Type B pancreatic cell (in vitro differentiated cells): ENCODE measurements at regions not wholly inside any gene's neighbourhood (a gene's known extent, or its start where the extent isn't known, plus 50 kb on each side); places are given as distances from the start of the nearest gene placed in this dataset.

ENCODE experiments used
- DNase-seq: peaks from one replicate; pipeline ENCODE4 v3.0.0; 2021; ENCODE audit warnings: mixed read lengths; ENCODE audit not compliant: unreplicated experiment; ENCODE audit errors: extremely low spot score
- H3K27ac Mint-ChIP-seq: 2 replicates; pipeline ENCODE4 v1.8.0; 2021; ENCODE audit warnings: mild to moderate bottlenecking, mixed read lengths
- H3K27me3 Mint-ChIP-seq: 2 replicates; pipeline ENCODE4 v1.8.0; 2021; ENCODE audit warnings: mixed read lengths
- H3K36me3 Mint-ChIP-seq: 2 replicates; pipeline ENCODE4 v1.8.0; 2021; ENCODE audit warnings: mixed read lengths
- H3K4me1 Mint-ChIP-seq: one replicate; pipeline ENCODE4 v1.8.0; 2021; ENCODE audit warnings: mixed read lengths; ENCODE audit not compliant: unreplicated experiment
- H3K4me3 Mint-ChIP-seq: 2 replicates; pipeline ENCODE4 v1.8.0; 2021; ENCODE audit warnings: mild to moderate bottlenecking, mixed read lengths
- H3K9me3 Mint-ChIP-seq: 2 replicates; pipeline ENCODE4 v1.8.0; 2021; ENCODE audit warnings: mixed read lengths
- TF ChIP-seq, protein P1 (sequence below): fragments of 200-600 bp; sonication (generic); conservative IDR thresholded peaks from 2 replicates; pipeline ENCODE4 v1.5.0; 2021; ENCODE audit warnings: antibody characterized with exemption, mild to moderate bottlenecking

DNA sequence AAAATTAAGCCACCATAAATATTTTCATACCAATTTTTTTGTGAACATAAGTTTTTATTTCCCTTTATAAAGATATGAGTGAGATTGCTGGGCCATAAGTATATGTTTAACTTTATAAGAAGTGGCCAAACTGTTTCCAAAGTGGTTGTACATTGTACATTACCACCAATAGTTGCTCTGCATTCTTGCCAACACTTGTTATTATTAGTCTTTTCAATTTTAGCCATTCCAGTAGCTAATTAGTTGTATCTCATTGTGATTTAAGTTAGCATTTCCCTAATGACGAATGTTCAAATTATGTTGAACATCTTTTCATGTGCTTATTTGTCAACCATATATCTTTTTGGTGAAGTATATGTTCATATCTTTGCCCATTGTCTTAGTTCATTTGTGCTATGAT is 64.0 kb upstream of the DNAH14 start:
- TF ChIP-seq, protein P1, sequence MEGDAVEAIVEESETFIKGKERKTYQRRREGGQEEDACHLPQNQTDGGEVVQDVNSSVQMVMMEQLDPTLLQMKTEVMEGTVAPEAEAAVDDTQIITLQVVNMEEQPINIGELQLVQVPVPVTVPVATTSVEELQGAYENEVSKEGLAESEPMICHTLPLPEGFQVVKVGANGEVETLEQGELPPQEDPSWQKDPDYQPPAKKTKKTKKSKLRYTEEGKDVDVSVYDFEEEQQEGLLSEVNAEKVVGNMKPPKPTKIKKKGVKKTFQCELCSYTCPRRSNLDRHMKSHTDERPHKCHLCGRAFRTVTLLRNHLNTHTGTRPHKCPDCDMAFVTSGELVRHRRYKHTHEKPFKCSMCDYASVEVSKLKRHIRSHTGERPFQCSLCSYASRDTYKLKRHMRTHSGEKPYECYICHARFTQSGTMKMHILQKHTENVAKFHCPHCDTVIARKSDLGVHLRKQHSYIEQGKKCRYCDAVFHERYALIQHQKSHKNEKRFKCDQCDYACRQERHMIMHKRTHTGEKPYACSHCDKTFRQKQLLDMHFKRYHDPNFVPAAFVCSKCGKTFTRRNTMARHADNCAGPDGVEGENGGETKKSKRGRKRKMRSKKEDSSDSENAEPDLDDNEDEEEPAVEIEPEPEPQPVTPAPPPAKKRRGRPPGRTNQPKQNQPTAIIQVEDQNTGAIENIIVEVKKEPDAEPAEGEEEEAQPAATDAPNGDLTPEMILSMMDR = no peak
- Mint-ChIP-seq H3K27me3 (peaks cover 6% of the 10 kb centered on the region), H3K4me1 (no peaks in the 10 kb centered on the region), H3K9me3 (peaks cover 10% of the 10 kb centered on the region), H3K27ac (no peak overlapping the region), H3K4me3 (no peak overlapping the region), H3K36me3 (no peaks in the 10 kb centered on the region)
- DNase-seq = no peak

DNA sequence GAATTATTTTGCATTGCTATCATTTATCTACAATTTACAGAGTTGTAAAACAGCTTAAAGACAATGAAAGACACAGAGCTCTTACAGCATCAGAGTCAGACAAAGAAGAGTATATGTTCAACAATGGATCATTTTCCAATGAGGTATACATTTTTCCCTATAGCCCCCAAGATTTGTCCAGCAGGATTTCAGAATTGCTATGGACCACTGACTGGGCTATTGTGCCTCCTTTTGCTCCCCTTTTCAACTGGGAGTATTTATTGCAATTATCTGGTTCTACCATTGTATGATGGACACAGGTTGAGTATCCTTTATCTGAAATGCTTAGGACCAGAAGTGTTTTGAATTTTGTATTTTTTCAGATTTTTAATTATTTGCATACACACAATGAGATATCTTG is 62.5 kb upstream of the DNAH14 start:
- no peak overlapping the region for H3K4me3 Mint-ChIP-seq
- H3K36me3 Mint-ChIP-seq = no peaks in the 10 kb centered on the region
- peaks cover 6% of the 10 kb centered on the region for H3K27me3 Mint-ChIP-seq
- H3K27ac Mint-ChIP-seq = no peak overlapping the region
- TF ChIP-seq, protein P1 = no peak
- H3K9me3 Mint-ChIP-seq = peaks cover 10% of the 10 kb centered on the region
- DNase-seq = no peak
- H3K4me1 Mint-ChIP-seq = no peaks in the 10 kb centered on the region

DNA sequence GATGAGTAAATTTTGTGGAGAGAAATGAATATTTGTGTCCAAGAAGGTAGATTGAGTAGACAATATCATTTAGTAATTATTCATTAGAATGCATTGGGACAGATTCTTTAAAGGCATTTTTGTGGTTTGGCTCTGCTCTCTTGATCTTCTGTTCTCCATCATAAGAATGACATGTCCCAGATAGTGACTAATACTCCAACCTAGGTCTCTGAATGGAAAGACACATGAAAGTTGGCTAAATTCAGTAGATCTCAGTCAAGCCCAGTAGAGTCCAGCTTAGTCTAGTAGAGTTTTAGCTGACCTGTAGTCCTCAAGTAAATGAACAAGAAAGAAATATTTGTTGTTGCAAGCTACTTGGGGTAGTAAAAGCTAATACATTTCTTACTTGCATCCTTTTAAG is 61.8 kb upstream of the DNAH14 start:
- no peak for DNase-seq
- H3K27me3 Mint-ChIP-seq = peaks cover 4% of the 10 kb centered on the region
- no peak overlapping the region for H3K4me3 Mint-ChIP-seq
- TF ChIP-seq, protein P1 = no peak
- H3K36me3 Mint-ChIP-seq = no peaks in the 10 kb centered on the region
- no peak overlapping the region for H3K27ac Mint-ChIP-seq
- no peaks in the 10 kb centered on the region for H3K4me1 Mint-ChIP-seq
- peaks cover 10% of the 10 kb centered on the region for H3K9me3 Mint-ChIP-seq

DNA sequence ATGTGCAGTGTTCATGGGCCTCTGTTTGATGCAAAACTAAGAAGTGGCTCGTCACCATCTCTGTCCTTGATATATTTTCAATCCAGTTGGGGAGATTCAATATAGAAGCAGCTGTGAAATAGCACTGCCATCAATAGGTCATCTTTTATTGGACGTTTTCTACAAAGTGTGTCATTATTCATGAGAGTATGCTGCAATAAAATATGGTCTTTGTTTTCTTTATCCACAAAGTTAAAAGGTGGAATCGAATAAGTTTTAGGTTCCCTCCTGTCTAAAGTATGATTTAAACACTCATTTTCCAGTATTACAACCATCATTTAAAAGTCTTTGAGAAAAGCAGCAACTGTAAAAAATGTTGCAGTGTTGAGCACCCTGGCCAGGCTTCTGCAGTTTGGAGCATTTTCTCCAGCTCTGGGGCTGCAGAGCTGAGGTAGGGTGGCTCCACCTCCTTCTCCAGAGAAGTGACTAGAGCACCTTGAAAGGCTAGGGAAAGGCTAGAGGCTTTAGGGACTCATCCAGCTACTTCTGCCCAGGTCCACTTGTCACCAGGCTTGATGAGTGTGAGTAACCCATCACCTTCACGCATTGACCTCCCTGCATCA is 56.5 kb upstream of the DNAH14 start:
- no peak for DNase-seq
- H3K36me3 Mint-ChIP-seq = no peaks in the 10 kb centered on the region
- no peak overlapping the region for H3K4me3 Mint-ChIP-seq
- TF ChIP-seq, protein P1 = no peak
- peaks cover under 1% of the 10 kb centered on the region for H3K9me3 Mint-ChIP-seq
- H3K27me3 Mint-ChIP-seq = peaks cover 5% of the 10 kb centered on the region
- peaks cover 6% of the 10 kb centered on the region for H3K4me1 Mint-ChIP-seq
- no peak overlapping the region for H3K27ac Mint-ChIP-seq

DNA sequence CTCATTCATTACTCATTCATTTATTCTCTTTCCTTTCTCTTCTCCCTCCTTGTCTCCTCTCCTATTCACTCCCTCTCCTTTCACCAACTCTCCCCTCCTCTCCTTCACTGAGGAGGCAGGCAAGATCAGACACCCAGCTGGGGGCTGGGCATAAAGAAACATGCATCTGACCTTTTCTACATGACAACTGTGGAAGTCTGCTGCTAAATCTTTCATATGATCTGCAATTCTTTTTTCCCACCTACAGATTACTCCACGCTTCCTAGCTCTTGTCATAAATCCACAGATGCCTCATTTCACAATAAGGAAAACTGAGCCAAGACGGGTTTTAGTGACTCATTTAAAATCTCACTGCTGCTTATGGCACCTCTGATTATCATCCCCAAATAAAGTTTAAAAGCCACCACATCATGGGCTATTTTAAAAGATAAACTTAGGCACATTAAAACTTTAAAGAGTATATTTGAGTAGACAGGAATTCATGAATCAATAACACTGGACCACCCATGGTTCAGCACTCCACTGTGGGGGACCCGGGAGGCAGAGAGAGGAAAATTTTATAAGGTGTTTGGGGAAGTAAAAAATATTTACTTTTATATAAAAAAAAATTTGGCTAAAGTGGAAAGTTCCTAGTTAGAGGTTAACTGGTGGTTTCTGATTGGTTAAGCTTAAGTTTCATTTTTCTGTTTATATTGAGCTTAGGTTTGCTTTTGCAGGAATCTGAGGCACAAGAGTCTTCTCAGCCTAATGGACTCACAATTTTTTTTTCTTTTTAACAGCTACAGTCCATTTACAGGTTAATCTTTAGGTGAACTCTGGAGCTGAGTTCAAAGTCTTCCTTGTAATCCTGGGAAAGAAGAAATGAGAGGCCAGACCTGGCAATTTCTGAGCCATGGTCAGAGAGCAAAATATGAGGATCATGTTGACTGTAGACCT is 55.8 kb upstream of the DNAH14 start:
- TF ChIP-seq, protein P1 = no peak
- Mint-ChIP-seq H3K36me3 (no peaks in the 10 kb centered on the region), H3K27ac (no peak overlapping the region), H3K4me1 (peaks cover 6% of the 10 kb centered on the region), H3K27me3 (peaks cover 5% of the 10 kb centered on the region), H3K4me3 (no peak overlapping the region), H3K9me3 (no peaks in the 10 kb centered on the region)
- no peak for DNase-seq
